HG03469 (cell line): ENCODE measurements at regions not wholly inside any gene's neighbourhood (a gene's known extent, or its start where the extent isn't known, plus 50 kb on each side); places are given as distances from the start of the nearest gene placed in this dataset.

ENCODE experiments used
- ATAC-seq: cut with Tn5 transposase; IDR thresholded peaks from one replicate; pipeline ENCODE4 v1.9.1; 2021; ENCODE audit warnings: mild to moderate bottlenecking, moderate library complexity, moderate number of reproducible peaks; ENCODE audit not compliant: unreplicated experiment

GRCh38 chr2:145194673-145195072 is 674.8 kb upstream of the ZEB2 start:
- ATAC-seq: no peak

DNA sequence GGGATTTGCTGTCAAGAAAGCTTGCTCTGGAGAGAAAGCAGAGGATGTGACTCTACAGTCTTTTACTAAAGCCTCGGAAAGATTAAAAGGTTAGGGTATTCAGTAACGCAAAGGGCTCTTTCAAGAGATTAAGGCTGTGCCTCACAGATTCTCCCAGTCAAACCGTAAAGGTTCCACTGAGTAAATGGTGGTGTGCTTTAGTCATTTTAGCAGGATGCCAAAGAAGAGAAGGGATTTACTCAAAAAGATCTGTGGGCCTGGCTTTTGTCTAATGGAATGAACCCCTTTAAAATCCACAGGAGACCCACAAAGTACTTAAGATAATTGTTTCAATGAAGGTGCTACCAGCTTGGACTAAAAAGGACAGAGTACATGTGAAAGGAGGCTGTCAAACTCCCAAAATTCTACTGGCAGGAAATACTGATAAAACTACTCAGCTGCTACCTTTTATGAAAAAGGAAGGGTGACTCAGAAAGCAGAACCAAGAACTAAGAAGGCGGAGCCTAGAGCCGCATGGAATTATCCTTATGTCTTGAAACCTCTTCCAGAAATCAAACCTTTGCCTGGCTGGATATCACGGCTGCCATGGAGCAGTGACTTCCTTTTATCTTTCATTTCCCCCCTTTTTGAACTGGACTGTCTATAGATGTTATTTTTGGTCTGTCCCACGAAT is 670.2 kb upstream of the ZEB2 start:
- ATAC-seq: no peak

DNA sequence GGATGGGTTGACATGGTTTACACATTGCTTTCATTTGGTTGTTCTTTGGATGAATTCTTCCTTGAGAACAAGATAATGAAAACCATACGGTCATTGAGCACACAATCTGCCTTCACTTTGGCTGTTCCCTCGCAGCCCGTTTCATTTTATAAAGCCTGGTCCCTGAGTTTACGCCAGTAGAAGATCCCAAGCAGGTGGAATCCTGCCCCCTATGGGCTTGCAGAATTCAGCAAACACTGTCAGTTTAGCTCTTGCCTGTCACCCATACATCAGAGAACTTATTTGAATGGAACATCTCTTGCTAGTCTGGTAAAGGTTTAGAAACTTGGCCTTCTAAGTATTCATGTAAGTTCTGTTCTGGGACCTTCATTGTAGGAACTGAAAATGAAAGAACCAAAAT is 666.4 kb upstream of the ZEB2 start:
- ATAC-seq: no peak

GRCh38 chr2:145185696-145186095 is 665.8 kb upstream of the ZEB2 start:
- no peak for ATAC-seq

DNA sequence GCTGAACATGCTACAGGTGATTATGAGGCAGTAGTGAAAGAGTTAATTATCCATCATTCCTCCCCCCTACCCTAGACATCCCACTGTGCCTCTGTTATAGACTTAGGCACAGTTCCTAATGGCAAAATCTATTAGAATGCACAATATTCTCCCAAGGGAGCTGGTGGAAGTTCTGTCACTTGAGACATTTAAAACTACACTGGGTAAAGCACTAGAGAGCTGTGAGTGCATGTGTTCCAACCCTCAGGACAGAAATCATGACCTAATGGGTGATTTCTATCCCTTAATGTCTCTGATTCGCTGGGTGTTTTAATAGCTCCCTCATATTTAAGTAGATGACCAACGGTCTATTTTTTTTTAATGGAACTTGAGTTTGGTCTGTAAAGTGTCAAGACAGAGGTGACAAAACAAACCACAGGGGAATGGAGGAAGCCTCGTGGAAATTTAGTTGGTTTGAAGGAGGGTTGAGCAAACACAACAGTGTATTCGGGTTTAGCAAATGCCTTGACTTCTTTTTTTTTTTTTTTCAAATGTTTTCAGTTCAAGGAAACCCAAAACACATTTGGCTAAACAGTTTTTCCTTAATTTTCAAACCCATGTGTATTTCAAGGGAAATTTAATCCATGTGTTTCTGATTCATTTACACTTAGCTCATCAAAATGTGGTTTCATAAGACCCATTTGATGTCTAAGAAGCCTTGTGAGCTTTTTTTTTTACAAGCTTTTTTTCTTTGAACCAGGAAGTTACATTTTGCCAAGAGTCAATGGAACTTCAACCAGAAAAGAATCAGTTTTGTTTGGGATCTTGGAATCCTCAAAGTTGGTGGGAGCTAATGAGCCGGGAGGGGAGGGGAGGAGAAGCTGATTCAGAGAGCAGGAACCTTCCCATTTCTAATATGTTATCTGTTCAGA is 665.1 kb upstream of the ZEB2 start:
- no peak for ATAC-seq

DNA sequence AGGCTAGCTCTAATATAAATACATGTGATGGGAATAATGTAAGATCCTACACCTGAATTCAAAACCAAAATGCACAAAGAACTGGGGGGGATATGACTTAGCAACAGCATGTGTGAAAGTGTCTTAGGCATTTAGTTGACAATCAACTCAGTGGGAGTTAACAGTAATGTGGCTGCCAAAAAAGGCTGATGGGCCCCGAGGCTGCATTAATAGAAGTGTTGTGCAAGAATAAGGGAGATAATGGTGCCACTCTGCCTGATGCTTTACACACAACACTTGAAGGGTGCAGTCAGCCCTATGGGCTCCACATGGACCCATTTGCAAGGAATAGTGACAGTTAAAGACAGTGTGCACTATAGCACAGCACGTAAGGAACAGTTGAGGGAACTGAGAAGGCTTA is 649.4 kb upstream of the ZEB2 start:
- ATAC-seq: no peak

- no peak for ATAC-seq
These were observed 648.2 kb upstream of the ZEB2 start for GRCh38 chr2:145168091-145168490.

GRCh38 chr2:145166731-145167302 is 646.9 kb upstream of the ZEB2 start:
- no peak for ATAC-seq

DNA sequence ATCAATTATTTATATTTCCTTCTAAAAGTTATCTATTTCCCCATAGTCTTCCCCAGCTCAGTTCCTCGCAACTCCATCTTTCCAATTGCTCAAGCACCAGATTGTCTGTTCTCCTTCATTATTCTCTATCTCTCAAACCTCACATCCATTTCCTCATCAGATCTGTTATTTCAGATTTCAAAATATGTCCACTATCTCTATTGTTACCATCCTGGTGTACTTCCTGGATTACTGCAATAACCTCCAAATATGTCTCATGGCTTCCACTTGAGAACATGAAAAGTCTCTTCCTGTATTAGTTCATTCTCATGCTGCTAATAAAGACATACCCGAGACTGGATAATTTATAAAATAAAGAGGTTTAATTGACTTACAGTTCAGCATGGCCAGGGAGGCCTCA is 641.7 kb upstream of the ZEB2 start:
- ATAC-seq: no peak

DNA sequence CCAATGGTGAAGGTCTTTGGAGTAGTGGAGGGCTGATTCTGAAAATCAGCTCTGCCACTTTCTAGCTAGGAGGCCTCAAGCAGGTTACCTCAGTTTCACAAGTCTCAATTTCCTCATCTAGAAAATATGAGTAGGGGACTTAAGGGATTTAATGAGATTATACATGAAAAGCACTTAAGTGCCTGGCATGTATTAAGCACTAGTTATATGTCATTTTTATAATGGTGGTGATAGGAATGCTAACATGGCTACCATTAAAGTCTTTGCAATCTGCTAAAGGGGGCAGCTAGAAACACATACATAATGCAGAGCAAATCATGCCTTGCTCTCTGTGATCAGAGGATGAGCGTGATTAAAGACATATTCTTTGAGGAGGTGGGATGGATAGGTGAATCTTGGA is 640.9 kb upstream of the ZEB2 start:
- no peak for ATAC-seq

DNA sequence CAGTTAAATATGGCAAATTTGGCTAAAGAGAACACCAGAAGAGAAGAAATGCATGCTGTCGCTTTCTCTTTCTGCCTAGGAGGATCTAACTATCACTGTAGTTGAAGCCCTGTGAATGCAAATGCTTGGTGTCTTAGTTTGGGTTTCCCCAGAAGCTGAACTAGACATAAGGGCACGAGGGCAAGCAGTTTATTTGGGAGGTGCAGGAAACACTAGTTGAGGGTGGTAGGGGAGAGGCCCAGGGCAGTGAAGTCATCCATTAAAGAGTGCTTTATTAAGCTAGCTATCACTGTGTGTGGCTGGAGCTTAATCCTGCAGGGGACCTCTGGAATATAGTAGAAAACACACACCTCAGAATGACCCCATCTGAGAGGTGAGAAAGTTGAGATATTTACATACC is 639.8 kb upstream of the ZEB2 start:
- no peak for ATAC-seq

DNA sequence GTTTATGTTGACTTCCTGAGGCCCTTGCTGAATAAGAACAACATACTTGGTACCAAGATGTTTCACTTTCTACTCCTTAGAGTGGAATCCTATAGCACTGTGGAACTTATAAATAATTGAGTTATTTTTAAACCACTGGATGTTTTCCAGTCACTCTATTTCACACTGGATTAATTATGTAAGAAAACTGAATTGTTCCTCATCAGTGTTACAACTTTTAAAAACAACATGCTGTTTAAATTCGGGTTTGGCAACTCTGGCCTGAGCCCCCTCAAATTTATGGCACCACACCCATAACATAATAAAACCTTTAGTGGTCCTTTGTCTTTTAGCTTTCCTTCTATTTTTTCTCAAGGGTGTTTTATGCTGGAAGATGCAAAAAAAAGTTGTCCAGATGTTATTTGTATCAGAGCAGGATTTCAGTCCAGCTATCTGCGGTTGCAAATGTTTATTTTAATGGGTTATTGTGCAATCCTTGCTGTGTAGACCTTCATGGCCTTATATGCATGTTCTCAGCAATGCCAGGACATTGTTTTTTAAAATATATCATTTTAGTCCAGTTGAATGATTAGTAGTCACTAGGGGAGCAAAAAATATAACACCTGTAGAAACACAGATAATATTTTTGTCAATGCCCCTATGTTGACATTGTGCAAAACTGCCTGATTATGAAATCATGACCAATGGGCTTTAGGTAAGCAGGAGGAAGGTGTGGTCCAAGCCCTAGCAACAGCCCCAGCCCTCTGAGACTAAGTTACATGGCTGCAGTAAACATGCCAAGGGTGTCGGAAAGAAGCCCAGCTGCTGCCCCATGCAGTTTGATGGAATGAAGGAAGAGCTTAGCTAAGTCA is 638.0 kb upstream of the ZEB2 start:
- ATAC-seq: no peak

GRCh38 chr2:145157036-145157675 is 637.2 kb upstream of the ZEB2 start:
- ATAC-seq: no peak

DNA sequence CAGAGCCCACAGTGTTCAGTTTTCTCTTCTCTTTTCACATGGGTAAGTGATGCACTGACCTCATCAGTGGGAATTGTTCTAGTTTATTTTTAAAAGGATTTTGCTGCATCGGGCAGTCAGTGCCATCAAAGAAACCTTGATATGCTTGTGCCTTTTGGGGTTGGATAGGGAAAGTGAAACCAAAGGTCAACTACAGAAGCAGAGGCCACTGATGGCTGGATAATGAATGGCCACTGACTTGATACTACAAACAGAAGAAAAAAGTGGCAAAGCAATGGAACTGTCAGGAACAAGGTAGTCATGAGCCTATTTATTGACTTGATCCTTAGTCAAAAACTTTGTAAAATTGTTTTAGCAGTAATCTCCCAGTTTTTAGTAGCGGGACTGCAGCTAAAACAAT is 636.3 kb upstream of the ZEB2 start:
- ATAC-seq: no peak

- no peak for ATAC-seq
These were observed 635.3 kb upstream of the ZEB2 start for GRCh38 chr2:145155196-145155595.

DNA sequence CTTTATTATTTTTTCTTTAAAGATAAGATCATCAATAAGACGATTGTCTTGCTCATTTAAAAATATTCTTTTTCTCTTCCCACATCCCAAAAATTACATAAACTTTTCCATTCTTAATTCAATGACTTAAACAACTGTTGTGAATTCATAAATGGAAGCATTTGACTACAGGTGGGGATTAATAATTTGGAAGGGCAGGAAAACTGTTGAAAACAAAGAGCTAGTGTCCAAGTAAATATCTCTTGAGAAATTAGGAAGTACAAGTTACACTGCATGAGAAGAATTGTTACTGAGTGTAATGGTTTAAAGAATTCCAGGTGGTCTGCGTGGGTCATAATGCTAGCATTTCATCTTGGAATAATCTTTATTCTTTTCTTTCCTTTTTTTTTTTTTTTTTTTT is 634.8 kb upstream of the ZEB2 start:
- no peak for ATAC-seq

GRCh38 chr2:145146691-145147090 is 626.8 kb upstream of the ZEB2 start:
- ATAC-seq: no peak

DNA sequence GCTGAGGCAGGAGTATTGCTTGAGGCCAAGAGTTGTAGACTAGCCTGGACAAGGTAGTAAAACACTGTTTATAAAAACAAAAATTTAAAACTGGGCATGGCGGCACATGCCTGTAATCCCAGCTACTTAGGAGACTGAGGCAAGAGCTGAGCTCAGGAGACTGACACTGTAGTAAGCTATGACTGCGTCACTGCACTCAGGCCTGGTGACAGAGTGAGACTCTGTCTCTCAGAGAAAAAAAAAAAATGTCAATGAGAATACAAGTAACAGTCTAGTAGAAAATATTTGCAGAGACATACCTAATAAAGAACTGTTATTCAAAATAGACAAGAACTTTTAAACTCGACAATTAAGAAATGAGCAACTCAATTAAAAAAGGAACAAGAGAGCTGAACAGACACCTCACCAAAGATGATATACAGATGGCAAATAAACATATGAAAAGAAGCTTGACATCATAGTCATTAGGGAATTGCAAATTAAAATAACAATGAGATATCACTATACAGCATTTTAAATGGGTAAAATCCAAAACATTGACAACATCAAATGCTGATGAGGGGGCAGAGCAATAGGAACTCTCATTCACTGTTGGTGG is 624.3 kb upstream of the ZEB2 start:
- no peak for ATAC-seq

DNA sequence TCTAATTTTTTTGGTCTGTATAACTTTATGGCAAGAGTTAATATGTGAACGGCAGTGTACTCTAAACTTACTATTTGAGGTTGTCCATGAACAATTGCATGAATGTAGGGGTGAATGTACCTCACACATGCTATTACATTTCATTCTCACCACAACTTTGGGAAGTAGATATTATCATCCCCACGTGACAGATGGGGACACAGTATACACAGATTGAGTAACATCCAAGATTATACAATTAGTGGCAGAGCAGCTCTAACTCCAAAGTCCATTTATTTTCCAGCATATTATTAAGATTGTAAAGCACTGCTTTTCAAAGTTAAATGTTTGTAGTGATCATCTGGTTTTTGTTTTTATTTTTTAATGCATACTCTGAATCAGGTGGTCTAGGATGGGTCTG is 622.1 kb upstream of the ZEB2 start:
- ATAC-seq: no peak

DNA sequence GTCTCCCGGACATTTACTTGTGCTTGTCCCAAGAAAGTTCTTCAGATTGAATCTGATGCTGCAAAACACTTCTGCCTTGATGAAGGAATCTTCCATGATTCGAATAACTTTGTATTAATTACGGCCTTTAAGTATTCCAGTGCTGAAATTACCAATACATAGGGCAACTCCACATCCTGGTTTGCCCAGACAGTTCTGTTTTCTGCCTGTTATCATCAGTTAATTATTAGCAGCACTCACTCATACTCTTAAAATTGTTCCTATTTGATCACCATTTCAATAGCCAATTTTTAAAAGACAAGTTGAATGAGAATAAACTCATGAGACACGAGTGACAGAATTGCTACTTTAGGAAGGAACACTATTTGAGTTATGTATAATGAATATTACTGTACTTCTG is 620.7 kb upstream of the ZEB2 start:
- no peak for ATAC-seq
